AG09309 (cell line): ENCODE measurements at regions not wholly inside any gene's neighbourhood (a gene's known extent, or its start where the extent isn't known, plus 50 kb on each side); places are given as distances from the start of the nearest gene placed in this dataset.

Source experiments
- DNase-seq: peaks from one replicate; pipeline ENCODE4 v3.0.0-alpha.2; 2010; ENCODE audit warnings: low read depth
- H3K4me3 ChIP-seq: 2 replicates; pipeline ENCODE4 v1.5.1; 2011; ENCODE audit warnings: mild to moderate bottlenecking, low read depth, low read length, moderate library complexity; ENCODE audit not compliant: control insufficient read depth
- CTCF ChIP-seq: IDR thresholded peaks from 2 replicates; pipeline ENCODE4 v1.5.1; 2011; ENCODE audit warnings: mild to moderate bottlenecking, low read depth, low read length, inconsistent platforms; ENCODE audit not compliant: insufficient read depth, control insufficient read depth; ENCODE audit errors: missing control alignments

GRCh38 chr4:152101556-152102435 lies 341.0 kb upstream of the GATB start:
- DNase-seq: no peak
- H3K4me3 ChIP-seq: no peak overlapping the region
- no peak for TF ChIP-seq CTCF

GRCh38 chr4:152100379-152101201 lies 339.8 kb upstream of the GATB start:
- DNase-seq: no peak
- H3K4me3 ChIP-seq: no peak overlapping the region
- no peak for TF ChIP-seq CTCF

- no peak for TF ChIP-seq CTCF
- H3K4me3 ChIP-seq: no peak overlapping the region
- DNase-seq: no peak
These were observed 339.2 kb upstream of the GATB start for GRCh38 chr4:152099981-152100378.

- H3K4me3 ChIP-seq: no peak overlapping the region
- no peak for DNase-seq
- TF ChIP-seq CTCF: peak; percentile 24
These were observed 338.7 kb upstream of the GATB start for GRCh38 chr4:152099555-152099954.

- no peak for DNase-seq
- no peak overlapping the region for H3K4me3 ChIP-seq
- no peak for TF ChIP-seq CTCF
These were observed 338.2 kb upstream of the GATB start for GRCh38 chr4:152099061-152099425.

- no peak overlapping the region for H3K4me3 ChIP-seq
- TF ChIP-seq CTCF: no peak
- no peak for DNase-seq
These were observed 337.7 kb upstream of the GATB start for GRCh38 chr4:152098365-152099060.
